Type B pancreatic cell (in vitro differentiated cells): ENCODE measurements at regions not wholly inside any gene's neighbourhood (a gene's known extent, or its start where the extent isn't known, plus 50 kb on each side); places are given as distances from the start of the nearest gene placed in this dataset.
A peak's percentile ranks its signal among the peaks of the same experiment; 100 is the strongest.

ENCODE experiments used
- DNase-seq: peaks from one replicate; pipeline ENCODE4 v3.0.0; 2021; ENCODE audit warnings: mixed read lengths; ENCODE audit not compliant: unreplicated experiment; ENCODE audit errors: extremely low spot score
- H3K27ac Mint-ChIP-seq: 2 replicates; pipeline ENCODE4 v1.8.0; 2021; ENCODE audit warnings: mild to moderate bottlenecking, mixed read lengths
- H3K27me3 Mint-ChIP-seq: 2 replicates; pipeline ENCODE4 v1.8.0; 2021; ENCODE audit warnings: mixed read lengths
- H3K36me3 Mint-ChIP-seq: 2 replicates; pipeline ENCODE4 v1.8.0; 2021; ENCODE audit warnings: mixed read lengths
- H3K4me1 Mint-ChIP-seq: one replicate; pipeline ENCODE4 v1.8.0; 2021; ENCODE audit warnings: mixed read lengths; ENCODE audit not compliant: unreplicated experiment
- H3K4me3 Mint-ChIP-seq: 2 replicates; pipeline ENCODE4 v1.8.0; 2021; ENCODE audit warnings: mild to moderate bottlenecking, mixed read lengths
- H3K9me3 Mint-ChIP-seq: 2 replicates; pipeline ENCODE4 v1.8.0; 2021; ENCODE audit warnings: mixed read lengths
- CTCF ChIP-seq: fragments of 200-600 bp; sonication (generic); conservative IDR thresholded peaks from 2 replicates; pipeline ENCODE4 v1.5.0; 2021; ENCODE audit warnings: antibody characterized with exemption, mild to moderate bottlenecking

GRCh38 chr6:128807577-128807976 lies 75.4 kb upstream of the LAMA2 start:
- Mint-ChIP-seq H3K4me1 (peaks cover 5% of the 10 kb centered on the region), H3K9me3 (no peaks in the 10 kb centered on the region), H3K27ac (no peak overlapping the region), H3K27me3 (peaks cover 6% of the 10 kb centered on the region), H3K4me3 (no peak overlapping the region), H3K36me3 (no peaks in the 10 kb centered on the region)
- DNase-seq = no peak
- peak; percentile 72 for TF ChIP-seq CTCF

- Mint-ChIP-seq H3K27ac (no peak overlapping the region), H3K36me3 (no peaks in the 10 kb centered on the region), H3K4me3 (no peak overlapping the region), H3K27me3 (peaks cover 6% of the 10 kb centered on the region), H3K4me1 (peaks cover 5% of the 10 kb centered on the region), H3K9me3 (no peaks in the 10 kb centered on the region)
- no peak for DNase-seq
- no peak for TF ChIP-seq CTCF
Observed at GRCh38 chr6:128806261-128806660, 76.7 kb upstream of the LAMA2 start.

- H3K27me3 Mint-ChIP-seq = peaks cover 3% of the 10 kb centered on the region
- TF ChIP-seq CTCF = no peak
Observed at GRCh38 chr6:128803911-128804310, 79.0 kb upstream of the LAMA2 start.

GRCh38 chr6:128801621-128802020 lies 81.3 kb upstream of the LAMA2 start:
- no peak for DNase-seq
- Mint-ChIP-seq H3K27ac (no peak overlapping the region), H3K9me3 (no peaks in the 10 kb centered on the region), H3K36me3 (no peaks in the 10 kb centered on the region), H3K4me3 (no peak overlapping the region), H3K27me3 (no peaks in the 10 kb centered on the region), H3K4me1 (no peaks in the 10 kb centered on the region)
- no peak for TF ChIP-seq CTCF

More at GRCh38 chr6:128803911-128804310, 79.0 kb upstream of the LAMA2 start:
- no peaks in the 10 kb centered on the region for H3K36me3 Mint-ChIP-seq
- H3K4me3 Mint-ChIP-seq = no peak overlapping the region
- no peak overlapping the region for H3K27ac Mint-ChIP-seq
- H3K9me3 Mint-ChIP-seq = no peaks in the 10 kb centered on the region
- H3K4me1 Mint-ChIP-seq = peaks cover 5% of the 10 kb centered on the region
- DNase-seq = no peak

- H3K9me3 Mint-ChIP-seq = peaks cover 6% of the 10 kb centered on the region
- H3K4me3 Mint-ChIP-seq = no peak overlapping the region
- DNase-seq = no peak
- no peak for TF ChIP-seq CTCF
- peaks cover 3% of the 10 kb centered on the region for H3K27me3 Mint-ChIP-seq
- peaks cover 6% of the 10 kb centered on the region for H3K36me3 Mint-ChIP-seq
- H3K4me1 Mint-ChIP-seq = no peaks in the 10 kb centered on the region
- H3K27ac Mint-ChIP-seq = no peak overlapping the region
Observed at GRCh38 chr6:128784266-128784665, 98.7 kb upstream of the LAMA2 start.

GRCh38 chr6:128768187-128768586 lies 114.8 kb upstream of the LAMA2 start:
- Mint-ChIP-seq H3K27ac (no peak overlapping the region), H3K4me1 (no peaks in the 10 kb centered on the region), H3K9me3 (peaks cover 7% of the 10 kb centered on the region), H3K4me3 (no peak overlapping the region), H3K27me3 (peaks cover 3% of the 10 kb centered on the region), H3K36me3 (no peaks in the 10 kb centered on the region)
- DNase-seq = no peak
- TF ChIP-seq CTCF = no peak
